Nephron progenitor cell (in vitro differentiated cells): ENCODE measurements at regions not wholly inside any gene's neighbourhood (a gene's known extent, or its start where the extent isn't known, plus 50 kb on each side); places are given as distances from the start of the nearest gene placed in this dataset.

Source experiments
- DNase-seq: peaks from one replicate; pipeline ENCODE4 v3.0.0; 2021
- H3K27ac Mint-ChIP-seq: 2 replicates; pipeline ENCODE4 v1.8.0; 2021; ENCODE audit warnings: mild to moderate bottlenecking, moderate library complexity, mixed read lengths
- H3K27me3 Mint-ChIP-seq: 2 replicates; pipeline ENCODE4 v1.8.0; 2021; ENCODE audit warnings: mild to moderate bottlenecking, low read depth, mixed read lengths; ENCODE audit not compliant: poor library complexity
- H3K36me3 Mint-ChIP-seq: 2 replicates; pipeline ENCODE4 v1.8.0; 2021; ENCODE audit warnings: low read depth, mixed read lengths
- H3K4me1 Mint-ChIP-seq: 2 replicates; pipeline ENCODE4 v1.8.0; 2021; ENCODE audit warnings: mixed read lengths
- H3K4me3 Mint-ChIP-seq: 2 replicates; pipeline ENCODE4 v1.8.0; 2021; ENCODE audit warnings: mild to moderate bottlenecking, moderate library complexity, mixed read lengths
- H3K9me3 Mint-ChIP-seq: 2 replicates; pipeline ENCODE4 v1.8.0; 2021; ENCODE audit warnings: mild to moderate bottlenecking, moderate library complexity, mixed read lengths
- TF ChIP-seq, protein P1 (sequence below): fragments of 200-600 bp; sonication (generic); IDR thresholded peaks from 2 replicates; pipeline ENCODE4 v1.5.0; 2021; ENCODE audit warnings: antibody characterized with exemption

- Mint-ChIP-seq H3K9me3 (no peaks in the 10 kb centered on the region), H3K27ac (no peak overlapping the region), H3K4me1 (no peaks in the 10 kb centered on the region), H3K36me3 (no peaks in the 10 kb centered on the region), H3K4me3 (no peak overlapping the region), H3K27me3 (no peaks in the 10 kb centered on the region)
- DNase-seq = no peak
- TF ChIP-seq, protein P1, sequence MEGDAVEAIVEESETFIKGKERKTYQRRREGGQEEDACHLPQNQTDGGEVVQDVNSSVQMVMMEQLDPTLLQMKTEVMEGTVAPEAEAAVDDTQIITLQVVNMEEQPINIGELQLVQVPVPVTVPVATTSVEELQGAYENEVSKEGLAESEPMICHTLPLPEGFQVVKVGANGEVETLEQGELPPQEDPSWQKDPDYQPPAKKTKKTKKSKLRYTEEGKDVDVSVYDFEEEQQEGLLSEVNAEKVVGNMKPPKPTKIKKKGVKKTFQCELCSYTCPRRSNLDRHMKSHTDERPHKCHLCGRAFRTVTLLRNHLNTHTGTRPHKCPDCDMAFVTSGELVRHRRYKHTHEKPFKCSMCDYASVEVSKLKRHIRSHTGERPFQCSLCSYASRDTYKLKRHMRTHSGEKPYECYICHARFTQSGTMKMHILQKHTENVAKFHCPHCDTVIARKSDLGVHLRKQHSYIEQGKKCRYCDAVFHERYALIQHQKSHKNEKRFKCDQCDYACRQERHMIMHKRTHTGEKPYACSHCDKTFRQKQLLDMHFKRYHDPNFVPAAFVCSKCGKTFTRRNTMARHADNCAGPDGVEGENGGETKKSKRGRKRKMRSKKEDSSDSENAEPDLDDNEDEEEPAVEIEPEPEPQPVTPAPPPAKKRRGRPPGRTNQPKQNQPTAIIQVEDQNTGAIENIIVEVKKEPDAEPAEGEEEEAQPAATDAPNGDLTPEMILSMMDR = no peak
Measured at GRCh38 chr2:49772299-49772970, 618.1 kb upstream of the FSHR start.

- Mint-ChIP-seq H3K9me3 (no peaks in the 10 kb centered on the region), H3K36me3 (no peaks in the 10 kb centered on the region), H3K4me1 (no peaks in the 10 kb centered on the region), H3K27me3 (no peaks in the 10 kb centered on the region), H3K4me3 (no peak overlapping the region), H3K27ac (no peak overlapping the region)
- TF ChIP-seq, protein P1 = peak; percentile 55
- DNase-seq = peak; percentile 61
Measured at GRCh38 chr2:49770919-49771318, 616.6 kb upstream of the FSHR start.

DNA sequence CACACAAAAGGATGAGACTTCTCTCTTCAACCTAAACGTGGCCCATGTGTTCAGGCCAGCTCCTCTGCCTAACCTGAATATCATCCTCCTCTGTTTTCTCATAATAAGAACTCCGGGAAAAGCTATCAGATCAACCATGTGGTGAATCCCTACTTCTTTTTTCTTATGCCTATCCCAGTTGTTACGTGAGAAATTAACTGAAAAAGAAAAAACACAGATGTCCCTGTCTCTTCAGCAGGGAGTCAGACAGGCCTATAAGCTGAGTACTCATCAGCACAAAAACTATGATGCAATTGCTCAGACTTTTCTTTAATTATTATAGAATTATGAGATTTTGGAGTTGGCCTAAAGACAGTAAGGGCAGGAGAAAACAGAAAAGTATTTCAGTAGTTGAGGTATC lies 613.0 kb upstream of the FSHR start:
- DNase-seq = no peak
- no peak overlapping the region for H3K4me3 Mint-ChIP-seq
- peaks cover 3% of the 10 kb centered on the region for H3K27me3 Mint-ChIP-seq
- TF ChIP-seq, protein P1 = no peak
- no peak overlapping the region for H3K27ac Mint-ChIP-seq
- H3K36me3 Mint-ChIP-seq = no peaks in the 10 kb centered on the region
- H3K4me1 Mint-ChIP-seq = no peaks in the 10 kb centered on the region
- no peaks in the 10 kb centered on the region for H3K9me3 Mint-ChIP-seq

DNA sequence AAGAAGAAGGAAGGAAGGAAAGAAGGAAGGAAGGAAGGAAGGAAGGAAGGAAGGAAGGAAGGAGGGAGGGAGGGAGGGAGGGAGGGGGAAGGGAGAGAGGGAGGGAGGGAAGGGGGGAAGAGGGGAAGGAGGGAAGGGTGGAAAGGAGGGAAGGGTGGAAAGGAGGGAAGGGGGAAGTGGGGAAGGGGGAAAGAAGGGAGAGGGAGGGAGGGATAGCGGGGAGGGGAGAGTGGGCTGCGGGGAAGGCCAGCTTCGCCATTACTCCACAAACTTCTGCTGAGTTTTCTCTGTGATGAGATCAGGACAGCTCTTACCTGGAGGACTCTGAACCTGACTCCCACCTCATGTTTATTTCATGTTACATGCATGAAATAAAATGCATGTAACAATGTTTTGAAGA lies 601.5 kb upstream of the FSHR start:
- peak overlapping the region; percentile 21 for H3K4me3 Mint-ChIP-seq

DNA sequence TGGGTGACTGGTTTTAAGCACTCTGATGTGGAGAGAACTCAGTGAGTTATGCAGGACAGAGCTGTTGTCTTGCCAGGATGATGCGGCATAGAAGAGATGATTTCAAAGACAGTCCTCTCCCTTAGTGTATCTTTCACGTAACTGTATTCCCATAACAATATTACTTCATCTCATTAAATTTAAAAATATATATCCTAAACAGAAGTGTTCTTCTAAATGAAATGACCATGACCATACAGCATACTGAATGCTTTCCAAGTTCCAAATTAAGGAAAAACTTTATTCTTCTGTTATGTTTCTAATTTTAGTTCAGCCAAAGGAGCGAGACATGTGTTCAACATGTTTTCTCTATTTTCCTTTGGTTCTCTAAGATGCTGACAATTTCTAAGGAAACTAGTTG lies 600.1 kb upstream of the FSHR start:
- Mint-ChIP-seq H3K27ac (no peak overlapping the region), H3K4me1 (no peaks in the 10 kb centered on the region), H3K27me3 (no peaks in the 10 kb centered on the region), H3K36me3 (no peaks in the 10 kb centered on the region), H3K4me3 (no peak overlapping the region), H3K9me3 (no peaks in the 10 kb centered on the region)
- DNase-seq = no peak
- TF ChIP-seq, protein P1 = no peak

More for the DNA sequence above, 601.5 kb upstream of the FSHR start:
- Mint-ChIP-seq H3K4me1 (no peaks in the 10 kb centered on the region), H3K36me3 (no peaks in the 10 kb centered on the region), H3K9me3 (no peaks in the 10 kb centered on the region), H3K27ac (no peak overlapping the region), H3K27me3 (no peaks in the 10 kb centered on the region)
- TF ChIP-seq, protein P1 = no peak
- DNase-seq = no peak

DNA sequence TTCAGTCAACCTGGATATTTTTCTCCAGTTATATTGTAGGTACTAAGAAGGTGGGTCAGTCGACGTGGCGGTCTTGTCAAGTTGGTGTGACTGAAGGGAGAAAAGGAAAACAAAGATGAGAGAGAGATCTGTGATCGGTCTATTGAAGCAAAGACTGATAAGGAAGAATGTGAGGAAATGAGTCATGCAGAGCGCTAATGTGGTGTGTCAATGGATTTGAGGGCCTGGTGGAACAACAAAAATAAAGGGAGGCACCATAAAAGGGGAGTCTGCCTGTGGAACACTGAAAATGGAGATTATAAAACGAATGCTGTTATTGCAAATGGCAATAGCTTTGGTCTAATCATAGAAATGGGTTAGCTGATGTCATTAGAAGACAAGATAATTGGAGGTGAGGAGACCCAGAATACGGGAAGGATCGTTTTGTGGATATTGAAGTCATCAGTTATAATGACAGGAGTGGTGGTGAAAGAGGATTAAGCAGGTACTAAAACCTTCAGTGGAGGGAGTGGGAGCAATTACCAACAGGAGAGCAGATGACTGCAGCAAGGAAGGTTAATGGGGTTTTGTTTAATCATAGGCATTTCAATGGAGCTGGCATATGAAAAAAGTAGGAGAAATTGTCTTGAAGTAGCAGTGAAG lies 599.1 kb upstream of the FSHR start:
- Mint-ChIP-seq H3K4me3 (no peak overlapping the region), H3K9me3 (no peaks in the 10 kb centered on the region), H3K27me3 (no peaks in the 10 kb centered on the region), H3K36me3 (no peaks in the 10 kb centered on the region), H3K4me1 (no peaks in the 10 kb centered on the region), H3K27ac (no peak overlapping the region)
- no peak for DNase-seq
- TF ChIP-seq, protein P1 = no peak
